ENCODE measurements at regions not wholly inside any gene's neighbourhood (a gene's known extent, or its start where the extent isn't known, plus 50 kb on each side); places are given as distances from the start of the nearest gene placed in this dataset.
"Not testable (repeated sequence)": the region's sequence is repeated elsewhere in the genome, so short reads cannot be mapped to it uniquely, and the experiment has no call there.

DNA sequence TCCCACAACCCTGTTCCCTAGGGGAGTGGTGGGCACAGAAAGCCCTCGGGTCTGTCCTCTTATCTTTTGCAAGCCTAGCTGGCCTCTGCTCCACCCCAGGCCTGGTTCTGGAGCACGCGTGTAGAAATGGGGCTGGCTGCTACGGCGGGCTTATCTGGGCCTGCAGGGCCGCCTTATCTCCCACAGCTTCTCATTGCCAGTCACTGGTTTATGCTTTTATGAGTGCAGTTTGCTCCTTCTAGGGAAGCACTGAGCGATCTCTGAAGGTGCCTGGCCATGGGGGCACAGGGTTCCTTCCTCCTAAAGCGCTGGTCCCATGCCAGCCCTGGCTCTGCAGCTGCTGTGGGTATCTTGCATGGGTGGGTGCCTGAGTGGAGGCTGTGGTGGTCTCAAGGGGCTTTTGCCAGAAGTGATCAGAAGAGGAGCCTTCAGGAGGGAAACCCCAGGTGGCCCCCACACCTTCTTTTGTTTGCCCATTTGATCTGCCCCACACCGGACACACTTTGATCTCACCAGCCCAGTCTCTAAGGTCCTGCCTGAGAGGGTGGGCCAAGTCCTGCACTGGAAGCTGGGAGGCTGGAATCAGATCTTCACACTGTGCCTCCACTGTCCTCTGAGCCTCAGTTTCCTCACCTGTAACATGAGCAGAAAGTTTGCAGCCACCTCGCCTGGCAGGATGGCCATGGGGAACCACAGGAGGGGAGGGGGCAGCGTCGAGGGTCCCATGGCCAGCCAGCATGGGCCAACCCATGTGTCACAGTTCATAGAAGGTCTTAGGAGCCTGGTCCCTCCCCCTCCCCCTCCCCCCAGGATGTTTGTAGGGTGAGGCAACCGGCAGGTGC is 86.6 kb upstream of the FGF3 start:
- DNase-seq: no peak

DNA sequence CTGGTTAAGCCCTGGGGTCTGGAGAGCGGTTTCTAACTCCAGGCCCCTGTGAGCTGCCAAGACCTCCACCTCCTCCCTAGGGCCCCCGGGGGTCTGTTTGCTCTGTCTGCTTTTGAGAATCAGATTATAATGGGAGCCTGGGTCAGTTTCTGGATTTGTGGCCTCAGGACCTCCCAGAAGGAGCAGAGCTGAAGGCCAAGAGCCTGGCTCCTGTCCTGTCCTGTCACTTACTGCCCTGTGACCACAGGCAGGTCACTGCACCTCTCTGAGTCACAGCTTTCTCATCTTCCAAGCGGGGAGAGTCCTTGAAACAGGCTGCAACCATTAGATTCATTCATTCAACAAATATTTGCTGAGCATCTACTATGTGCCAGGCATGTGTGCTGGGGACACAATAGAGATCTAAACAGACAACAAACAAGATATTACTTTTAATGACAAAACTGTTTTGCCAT is 87.3 kb upstream of the FGF3 start:
- DNase-seq: no peak

DNA sequence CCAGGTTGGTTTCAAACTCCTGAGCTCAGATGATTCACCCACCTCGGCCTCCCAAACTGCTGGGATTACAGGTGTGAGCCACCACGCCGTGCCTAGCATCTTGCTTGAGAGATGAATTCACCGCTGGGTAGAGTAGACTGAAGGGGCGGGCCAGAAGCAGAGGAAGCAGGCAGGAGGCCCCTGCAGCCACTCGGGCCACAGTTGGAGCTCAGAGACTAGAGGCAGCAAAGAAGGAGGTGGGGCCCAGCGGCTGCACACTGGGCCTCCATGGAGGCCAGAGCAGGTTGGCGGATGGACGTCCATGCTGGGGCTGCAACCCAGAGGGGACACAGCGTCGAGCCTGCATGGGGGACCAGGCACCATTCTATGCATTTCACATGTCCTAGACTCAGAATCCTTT is 88.4 kb upstream of the FGF3 start:
- no peak for DNase-seq

DNA sequence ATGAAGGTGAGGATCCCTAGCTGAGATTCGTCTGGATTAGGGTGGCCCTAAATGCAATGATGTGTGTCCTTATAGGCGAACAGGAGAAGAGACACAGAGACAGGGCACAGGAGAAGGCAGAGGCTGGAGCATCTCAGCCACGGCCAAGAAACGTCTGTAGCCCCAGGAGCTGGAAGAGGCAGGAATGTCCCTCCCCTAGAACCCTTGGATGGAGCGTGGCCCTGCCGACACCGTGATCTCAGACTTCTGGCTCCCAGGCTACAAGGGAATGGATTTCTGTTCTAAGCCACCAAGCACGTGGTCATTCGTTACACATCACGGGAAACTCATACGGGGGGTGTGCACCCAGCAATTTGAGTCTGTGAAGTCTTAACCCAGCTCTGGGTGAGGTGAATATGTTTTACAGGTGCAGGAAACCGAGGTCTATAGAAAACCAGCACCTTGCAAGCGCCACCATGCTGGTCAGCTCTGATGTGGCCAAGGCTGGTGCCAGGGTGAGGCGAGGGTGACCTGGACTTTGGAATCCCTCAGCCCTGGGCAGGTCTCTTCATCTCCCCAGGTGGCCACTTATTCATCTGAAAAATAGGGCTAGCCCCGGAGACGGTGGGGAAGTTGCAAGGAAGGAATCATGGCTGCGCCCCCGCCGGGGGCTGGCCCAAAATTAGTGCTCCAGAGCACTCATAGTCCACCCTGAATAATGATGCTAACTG is 89.5 kb upstream of the FGF3 start:
- no peak for DNase-seq

DNA sequence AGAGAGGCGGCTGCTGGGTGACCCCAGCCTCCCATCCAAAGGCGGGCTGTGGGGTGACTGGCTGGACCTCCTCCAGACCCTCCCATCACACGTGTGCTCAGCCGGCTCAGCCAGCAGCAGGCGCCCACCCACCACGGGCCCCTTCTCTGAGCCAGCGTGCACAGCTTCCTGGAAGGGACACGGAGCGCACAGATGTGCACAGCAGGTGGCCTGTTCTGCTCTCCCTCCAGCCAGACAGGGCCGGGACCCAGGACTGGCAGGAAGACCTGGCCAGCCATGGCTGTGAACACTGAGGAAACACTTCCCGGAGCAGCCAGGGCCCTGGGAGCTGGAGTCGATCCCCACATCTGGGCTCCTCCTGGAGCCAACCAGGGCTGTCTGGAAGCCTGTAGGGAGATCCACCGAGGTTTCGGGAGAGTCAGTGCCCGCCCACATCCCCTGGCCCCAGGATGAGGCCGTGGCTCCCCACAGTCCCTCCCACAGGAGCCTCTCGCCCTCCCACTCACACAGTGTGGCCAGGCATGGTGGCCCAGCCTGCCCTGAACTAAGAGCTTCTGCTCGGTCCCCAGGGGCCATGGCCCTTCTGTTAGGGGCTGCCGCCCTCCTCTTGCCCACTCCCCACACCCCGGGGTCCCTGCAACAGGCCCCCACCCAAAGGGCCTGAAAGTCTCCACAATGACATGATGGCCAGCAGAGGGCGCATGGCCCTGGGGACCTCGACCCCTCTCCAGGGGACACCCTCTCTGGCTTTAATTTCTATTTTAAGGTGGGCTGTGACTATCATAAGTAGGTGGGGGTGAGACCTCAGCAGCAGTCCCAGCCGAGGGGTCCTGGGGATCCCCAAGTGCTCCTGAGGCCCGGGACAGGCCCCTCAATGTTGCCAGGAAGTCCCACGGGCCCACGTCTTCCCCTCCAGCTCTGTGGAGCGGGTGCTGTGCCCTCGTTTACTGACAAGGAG is 90.6 kb upstream of the FGF3 start:
- DNase-seq: no peak

DNA sequence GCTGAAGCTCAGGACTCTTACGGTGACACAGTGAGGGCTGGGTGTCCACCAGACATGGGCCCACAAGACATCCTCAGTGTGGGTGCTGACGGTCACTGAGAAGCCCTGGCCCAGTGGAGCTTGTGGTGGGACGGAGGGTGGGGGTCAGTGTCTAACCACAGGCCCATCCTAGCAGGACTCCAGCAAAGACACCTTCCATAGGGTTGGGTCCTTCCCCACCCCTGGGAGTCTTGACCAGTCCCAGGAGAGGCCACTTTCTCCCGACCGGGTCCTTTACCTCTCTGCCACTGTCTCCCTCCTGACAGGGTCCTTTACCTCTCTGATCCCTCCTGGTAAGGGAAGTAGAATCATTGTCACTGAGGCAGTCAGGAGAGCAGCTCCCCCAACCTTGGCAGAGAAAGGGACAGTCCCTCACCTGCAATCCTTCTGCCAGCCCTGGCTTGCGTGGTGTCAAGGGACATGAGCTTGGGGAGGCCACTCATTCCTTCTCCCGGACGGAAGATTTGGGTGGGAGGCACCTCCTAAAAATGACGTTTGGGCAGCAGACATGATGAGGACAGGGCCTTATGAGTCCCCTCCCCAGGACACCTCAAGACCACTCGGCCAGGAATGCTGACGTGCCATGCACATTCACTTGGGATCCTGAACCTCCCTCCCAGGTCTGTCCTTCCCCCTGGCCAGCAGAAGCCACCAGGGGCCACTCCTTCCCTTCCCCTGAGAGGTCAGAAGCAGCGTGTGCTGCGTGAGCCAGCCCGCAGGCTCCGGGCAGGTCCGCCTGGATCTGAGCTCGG is 91.5 kb upstream of the FGF3 start:
- no peak for DNase-seq

DNA sequence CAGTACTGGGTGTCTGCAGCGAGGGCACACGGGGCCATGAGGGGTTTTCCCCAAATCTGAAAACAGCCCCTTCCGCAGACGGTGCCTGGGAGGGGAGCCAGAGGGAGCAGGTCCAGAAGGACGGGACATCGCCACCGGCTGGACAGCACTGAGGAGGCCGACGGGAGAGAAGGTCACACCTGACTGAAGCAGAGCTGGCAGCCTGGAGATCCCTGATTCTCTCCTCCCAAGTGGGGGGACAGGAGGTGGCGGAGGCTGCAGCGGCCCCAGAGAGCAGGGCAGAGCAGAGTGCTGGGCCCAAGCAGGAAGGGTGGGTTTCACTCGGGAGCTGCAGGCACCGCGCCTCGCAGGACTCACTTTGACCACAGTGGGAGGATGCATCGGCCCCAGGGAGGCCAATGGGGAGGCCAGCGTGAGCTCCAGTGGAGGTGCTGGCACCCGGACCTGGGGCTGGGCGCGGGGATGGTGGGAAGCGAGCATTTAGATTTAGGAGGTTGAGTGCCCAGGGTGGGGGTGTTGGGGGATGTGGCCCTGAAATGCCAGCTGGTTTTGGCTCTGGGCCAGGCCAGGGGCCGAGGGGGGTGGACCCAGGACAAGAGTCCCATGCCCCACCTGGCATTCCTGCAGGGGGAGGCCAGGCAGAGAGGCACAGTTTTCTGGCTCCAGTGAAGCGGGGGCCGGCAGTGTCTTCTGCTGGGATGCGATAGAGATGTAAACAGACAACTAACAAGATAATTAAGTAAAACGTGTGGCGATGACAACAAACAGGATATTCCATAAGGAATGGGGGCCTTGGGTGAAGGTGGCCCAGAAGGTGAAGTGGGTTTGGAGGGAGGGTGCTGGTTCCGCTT is 92.3 kb upstream of the FGF3 start:
- DNase-seq: no peak

DNA sequence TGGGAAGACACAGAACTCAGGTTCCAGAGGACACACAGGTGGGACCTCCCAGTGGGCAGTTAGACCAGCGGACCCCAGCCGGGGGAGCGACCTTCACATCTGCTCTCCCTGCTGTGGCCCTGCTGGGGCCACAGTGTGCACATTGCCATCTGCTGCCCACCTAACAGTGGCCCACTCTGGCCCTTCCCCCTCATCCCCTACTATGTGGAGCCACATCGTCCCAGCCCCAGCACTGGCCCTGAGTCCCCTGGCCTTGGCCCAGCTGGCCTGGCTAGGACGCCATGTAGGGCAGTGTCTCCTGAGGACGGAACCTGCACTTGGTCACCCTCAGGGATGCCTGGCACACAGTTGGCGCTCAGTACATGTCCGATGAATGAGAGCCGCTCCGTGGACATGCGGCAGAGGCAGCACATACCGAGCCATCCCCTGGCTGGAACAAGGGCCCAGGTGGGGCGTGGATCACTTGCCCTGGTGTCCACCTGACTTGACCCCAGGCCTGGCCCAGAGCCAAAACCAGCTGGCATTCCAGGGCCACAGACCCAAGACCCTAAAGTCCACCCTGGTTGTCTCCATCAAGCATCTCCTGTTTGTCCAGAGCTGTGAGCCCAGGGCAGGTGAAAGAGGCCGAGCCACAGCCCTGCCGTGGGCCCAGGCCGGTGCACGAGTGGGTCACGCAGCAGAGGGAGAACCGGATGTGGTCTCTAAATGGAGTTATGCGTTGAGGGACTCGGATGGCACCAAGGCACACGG is 93.1 kb upstream of the FGF3 start:
- no peak for DNase-seq

DNA sequence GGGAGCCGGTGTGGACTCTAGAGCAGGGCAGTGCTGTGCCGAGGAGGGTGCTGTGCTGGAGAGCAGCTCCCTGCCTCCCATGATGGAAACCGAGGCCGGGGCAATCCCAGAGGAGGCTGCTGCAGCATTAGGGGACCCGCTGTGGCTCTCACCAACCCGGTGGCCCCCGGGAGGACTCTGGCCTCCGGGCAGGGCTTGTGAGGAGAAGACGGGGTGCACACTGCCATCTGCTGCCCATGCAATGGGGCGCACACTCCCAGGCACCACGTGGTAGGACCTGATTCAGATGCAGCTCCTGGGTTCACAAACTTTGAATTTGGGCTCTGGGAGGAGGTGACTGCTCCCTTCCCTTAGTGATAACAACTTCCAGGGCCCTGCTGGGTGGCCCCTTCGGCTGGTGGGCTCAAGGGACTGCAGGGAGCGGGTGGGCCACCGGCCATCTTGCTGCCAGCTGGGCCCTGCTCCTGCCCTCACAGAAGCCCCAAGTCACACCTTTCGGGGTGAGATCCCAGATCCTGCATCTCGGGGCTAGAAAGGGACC is 93.8 kb upstream of the FGF3 start:
- no peak for DNase-seq

DNA sequence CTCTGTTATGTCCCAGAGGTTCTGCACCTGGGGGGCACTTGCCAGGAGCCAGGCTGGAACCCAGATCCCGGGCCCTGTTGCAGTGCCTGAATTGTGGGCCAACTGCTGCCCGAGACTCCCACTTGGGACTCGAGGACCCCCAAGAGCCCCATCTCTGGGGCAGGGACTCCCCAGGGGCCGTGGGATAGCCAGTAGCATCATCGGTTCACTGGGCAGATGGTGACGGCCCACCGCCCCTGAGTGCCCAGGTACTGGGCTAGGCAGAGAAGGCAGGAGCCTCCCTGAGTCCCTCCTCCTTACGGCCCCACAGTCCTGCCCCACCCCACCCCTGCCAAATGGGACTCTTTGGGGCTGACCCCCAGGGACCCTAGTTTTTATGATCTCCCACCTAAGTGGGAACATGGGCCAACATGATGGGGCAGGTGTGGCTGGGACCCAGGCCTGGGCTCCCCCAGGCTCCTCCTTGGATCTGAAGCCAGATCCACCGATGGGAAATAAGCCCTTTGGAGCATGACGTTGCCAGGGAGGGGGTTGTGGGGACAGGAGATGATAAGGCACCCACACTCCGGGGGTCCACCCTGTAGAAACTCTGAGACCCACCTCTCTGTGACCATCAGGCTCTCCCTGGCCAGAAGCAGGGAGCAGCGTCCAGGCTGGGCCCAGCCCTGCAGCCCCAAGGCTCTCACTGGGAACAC is 94.5 kb upstream of the FGF3 start:
- no peak for DNase-seq

DNA sequence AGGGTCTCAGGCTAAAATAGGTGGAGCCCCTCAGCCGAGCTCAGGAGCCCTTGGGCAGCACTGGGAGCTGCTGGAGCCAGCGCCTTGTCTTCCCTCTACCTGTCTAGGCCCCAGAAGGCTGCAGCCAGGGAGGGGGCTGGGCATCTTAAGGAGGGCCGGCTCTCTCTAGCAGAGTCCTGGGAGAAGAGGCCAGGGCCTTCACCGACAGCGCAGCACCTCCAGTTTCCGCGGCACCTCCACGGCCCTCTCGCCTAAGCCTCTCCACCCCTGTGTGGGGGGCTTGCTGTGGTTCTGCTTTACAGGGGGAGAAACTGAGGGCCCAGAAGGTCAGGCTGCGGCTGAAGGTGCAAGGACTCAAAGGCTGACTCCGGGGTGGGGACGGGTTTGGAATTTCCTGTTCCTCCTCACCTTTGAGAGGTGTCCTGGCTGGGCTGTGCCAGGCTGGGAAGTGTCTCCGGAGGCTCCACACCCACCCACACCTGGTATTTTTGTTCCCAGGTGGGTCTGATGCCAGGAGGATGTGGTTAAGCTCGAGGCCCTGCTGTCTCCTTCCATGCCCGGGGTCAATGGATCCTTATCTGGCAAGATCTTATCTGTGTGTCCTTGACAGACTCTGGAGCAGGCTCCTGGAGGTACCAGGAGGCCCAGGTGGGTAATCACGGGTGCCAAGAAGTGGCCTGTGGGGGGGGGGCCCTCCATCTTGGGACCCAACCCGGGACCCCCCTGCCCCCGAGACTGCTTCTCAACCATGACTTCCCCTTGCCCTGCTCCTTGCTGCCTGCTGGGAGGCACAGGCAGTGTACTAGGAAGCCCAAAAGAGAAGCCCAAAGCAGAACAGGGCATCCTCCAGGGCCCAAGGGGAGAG is 95.3 kb upstream of the FGF3 start:
- DNase-seq: no peak

DNA sequence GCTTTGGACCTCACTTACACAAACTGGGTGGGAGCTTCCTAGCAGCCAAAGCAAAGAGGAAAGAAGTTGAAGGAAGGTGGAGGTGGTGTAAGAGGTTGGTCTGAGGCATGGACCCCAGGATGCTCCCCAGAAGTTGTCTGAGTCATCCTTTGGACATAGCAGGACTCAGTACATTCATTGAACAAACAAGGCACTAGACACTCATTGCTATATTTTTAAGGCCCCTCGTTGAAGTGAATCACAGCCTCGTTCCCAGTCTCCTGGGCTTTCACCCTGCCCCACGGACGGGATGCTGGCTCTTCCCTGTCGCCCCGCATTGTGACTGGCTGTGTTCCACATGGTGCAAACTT is 95.9 kb upstream of the FGF3 start:
- no peak for DNase-seq

DNA sequence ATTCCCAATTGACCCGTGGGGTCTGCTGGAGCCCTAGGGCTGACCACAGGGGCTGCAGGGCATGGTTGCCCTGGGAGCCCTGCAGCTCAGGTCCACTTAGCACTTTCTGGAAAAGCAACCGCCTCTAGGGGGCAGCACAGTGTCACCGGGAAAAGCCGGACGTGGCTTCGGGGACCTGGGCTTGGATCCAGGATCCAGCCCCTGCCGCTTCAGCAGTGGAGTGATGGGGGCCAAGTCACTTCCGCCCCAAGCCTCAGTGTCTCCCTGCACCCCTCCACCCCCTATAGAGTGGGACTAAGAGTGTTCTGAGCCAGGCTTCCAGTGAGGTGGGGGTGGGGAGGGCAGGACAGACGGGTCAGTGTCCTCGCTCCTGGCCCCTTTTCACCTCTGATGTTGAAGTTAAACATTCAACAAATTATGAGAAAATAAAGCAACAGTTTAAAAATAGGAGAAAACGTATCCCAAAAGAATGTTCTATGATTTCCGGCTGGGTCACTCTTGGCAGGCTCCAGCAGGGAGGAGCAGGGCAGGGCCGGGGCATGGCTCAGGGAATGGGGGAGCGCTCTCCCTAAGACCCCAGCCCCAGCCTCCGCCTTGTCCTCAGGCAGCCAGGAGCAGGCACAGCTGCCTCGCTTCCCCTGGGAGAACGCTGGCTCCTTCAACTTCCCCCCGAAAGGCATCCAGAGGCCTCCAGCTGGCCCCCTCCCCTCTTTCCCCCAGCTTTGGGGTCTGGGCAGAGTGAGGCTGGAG is 96.5 kb upstream of the FGF3 start:
- DNase-seq: peak; percentile 13

DNA sequence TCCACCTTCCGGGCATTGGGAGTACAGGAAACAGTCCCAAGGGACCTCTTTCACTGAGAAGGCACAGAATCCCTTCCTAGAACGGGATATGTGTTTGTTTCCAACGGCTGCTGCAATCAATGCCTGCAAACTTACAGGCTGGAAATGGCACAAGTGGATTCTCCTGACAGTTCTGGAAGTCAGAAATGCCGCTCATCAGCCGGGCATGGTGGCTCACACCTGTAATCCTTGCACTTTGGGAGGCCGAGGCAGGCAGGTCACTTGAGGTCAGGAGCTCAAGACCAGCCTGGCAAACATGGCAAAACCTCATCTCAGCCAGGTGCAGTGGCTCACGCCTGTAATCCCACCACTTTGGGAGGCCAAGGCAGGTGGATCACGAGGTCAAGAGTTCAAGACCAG is 97.0 kb upstream of the FGF3 start:
- DNase-seq: not testable (repeated sequence)

DNA sequence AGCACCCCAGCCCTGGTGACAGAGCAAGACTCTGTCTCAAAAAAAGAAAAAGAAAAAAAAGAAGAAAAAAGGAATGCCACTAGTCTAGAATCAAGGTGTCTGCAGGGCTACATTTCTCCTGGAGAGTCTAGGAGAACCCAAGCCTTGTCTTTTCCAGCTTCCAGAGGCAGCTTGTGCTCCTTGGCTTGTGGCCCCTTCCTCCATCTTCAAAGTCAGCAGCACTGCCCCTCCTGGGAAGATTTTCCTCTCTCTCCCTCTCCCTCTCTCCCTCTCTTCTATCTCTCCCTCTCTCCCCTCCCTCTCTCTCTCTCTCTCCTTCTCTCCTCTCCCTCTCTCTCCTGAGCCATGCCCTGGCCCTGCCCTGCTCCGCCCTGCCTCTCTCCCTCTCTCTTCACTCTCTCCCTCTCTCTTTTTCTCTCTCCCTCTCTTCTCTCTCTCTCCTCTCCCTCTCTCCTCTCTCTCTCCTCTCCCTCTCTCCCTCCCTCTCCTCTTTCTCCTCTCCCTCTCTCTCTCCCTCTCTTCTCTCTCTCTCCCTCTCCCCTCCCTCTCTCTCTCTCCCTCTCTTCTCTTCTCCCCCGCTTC is 97.7 kb upstream of the FGF3 start:
- no peak for DNase-seq

DNA sequence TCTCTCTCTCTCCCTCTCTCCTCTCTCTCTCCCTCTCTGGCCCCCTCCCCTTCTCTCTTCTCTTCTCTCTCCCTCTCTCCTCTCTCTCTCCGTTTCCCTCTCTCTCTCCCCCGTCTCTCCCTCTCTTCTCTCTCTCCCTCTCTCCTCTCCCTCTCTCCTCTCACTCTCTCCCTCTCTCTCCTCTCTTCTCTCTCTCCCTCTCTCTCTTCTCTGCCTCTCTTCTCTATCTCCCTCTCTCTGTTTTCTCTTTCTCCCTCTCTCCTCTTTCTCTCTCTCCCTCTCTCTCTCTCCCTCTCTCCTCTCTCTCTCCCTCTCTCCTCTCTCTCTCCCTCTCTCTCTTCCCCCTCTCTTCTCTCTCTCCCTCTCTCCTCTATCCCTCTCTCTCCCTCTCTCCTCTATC is 98.3 kb upstream of the FGF3 start:
- no peak for DNase-seq

DNA sequence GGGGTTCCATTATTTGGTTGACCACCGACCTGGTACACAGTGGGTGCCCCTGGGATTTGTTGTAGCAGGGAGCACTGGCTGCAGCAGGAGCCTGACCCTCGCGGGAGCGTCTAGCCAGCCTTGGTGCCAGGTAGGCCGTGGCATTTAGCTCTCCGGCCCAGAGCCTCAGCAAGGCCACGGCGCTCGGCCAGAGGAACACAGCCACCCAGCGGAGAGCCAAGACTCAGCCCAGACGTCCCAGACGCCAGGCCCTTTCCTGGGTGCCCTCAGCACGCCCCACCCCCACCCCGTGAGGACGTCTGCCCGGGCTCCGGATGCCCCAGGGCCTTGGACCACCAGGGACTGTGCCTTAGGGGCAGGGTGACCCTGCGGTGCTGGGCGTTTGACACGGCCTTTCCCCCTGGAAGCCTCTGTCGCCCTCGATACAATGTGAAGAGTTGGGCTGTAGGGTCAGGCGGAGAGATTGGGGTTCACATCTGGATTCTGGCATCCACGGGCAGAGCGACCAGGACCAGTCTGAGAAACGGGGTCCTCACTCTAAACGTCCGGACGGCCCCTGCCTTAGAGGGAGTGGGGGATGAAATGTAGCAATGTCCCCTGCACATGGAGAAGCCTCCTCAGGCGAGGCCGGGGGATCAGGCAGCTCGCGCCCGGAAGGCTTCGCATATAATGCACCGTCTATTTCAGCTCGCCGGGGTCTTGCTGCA is 99.2 kb upstream of the FGF3 start:
- no peak for DNase-seq
